ENCODE measurements at regions not wholly inside any gene's neighbourhood (a gene's known extent, or its start where the extent isn't known, plus 50 kb on each side); places are given as distances from the start of the nearest gene placed in this dataset.

- TF ChIP-seq POLR2A (IDR thresholded peaks at IDR 0.05; ENCODE audit: low read length) (no peak), GATA1 (IDR thresholded peaks at IDR 0.05; ENCODE audit: low read depth, low read length) (no peak)
Observed at GRCh38 chr5:96483878-96484277, 50.8 kb upstream of the PCSK1 start.

All from erythroblast (primary cell).